ENCODE measurements at regions not wholly inside any gene's neighbourhood (a gene's known extent, or its start where the extent isn't known, plus 50 kb on each side); places are given as distances from the start of the nearest gene placed in this dataset.

DNA sequence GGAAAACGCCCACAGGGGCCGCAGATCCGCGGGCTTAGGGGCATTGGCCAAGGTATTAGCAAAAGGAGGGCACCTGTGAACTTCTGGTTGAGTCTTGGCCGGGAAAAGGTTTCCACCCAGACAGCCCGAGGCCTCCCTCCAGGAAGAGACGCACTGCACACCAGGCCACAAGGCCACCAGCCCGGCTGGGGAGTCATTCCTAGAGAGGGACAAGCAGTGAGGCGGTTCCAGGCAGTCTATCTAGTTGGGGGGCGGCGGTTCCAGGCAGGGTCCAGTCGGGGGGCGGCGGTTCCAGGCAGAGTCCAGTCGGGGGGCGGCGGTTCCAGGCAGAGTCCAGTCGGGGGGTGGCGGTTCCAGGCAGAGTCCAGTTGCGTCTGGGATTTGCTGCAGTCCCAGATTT, 518.5 kb downstream of the GLRX3 start:
- TF ChIP-seq CBX8 (IDR thresholded peaks at IDR 0.05) = no peak
- TF ChIP-seq RAD21 (conservative IDR thresholded peaks at IDR 0.05 in 1 of 2, IDR thresholded peaks at IDR 0.05 in 1 of 2) = no peak
- TF ChIP-seq RCOR1 (IDR thresholded peaks at IDR 0.05; ENCODE audit: low read depth, low read length) = no peak
- TF ChIP-seq MAFK (IDR thresholded peaks at IDR 0.05; ENCODE audit: partially characterized antibody) = no peak
- TF ChIP-seq CTCF (IDR thresholded peaks at IDR 0.05) = no peak

Measured in A549 (cell line).